Neural progenitor cell (in vitro differentiated cells): ENCODE measurements at regions not wholly inside any gene's neighbourhood (a gene's known extent, or its start where the extent isn't known, plus 50 kb on each side); places are given as distances from the start of the nearest gene placed in this dataset.
A peak's percentile ranks its signal among the peaks of the same experiment; 100 is the strongest.

Experiments used
- DNase-seq: peaks from one replicate; pipeline ENCODE4 v3.0.0-alpha.2; 2016; ENCODE audit warnings: low spot score
- H2AFZ ChIP-seq: fragments of 200-600 bp; sonication (generic); replicated peaks from 2 replicates; pipeline ENCODE4 v1.6.1; 2016; ENCODE audit warnings: antibody characterized with exemption
- H3F3A ChIP-seq: fragments of 200-600 bp; sonication (generic); 2 replicates; pipeline ENCODE4 v1.6.1; 2016; ENCODE audit warnings: antibody characterized with exemption, low read depth
- H3K27ac ChIP-seq: fragments of 200-600 bp; sonication (generic); 2 replicates; pipeline ENCODE4 v1.5.1; 2016; ENCODE audit warnings: mild to moderate bottlenecking
- H3K27me3 ChIP-seq: fragments of 200-600 bp; sonication (generic); 2 replicates; pipeline ENCODE4 v1.6.1; 2016; ENCODE audit warnings: mild to moderate bottlenecking, moderate library complexity
- H3K36me3 ChIP-seq: fragments of 200-600 bp; sonication (generic); 2 replicates; pipeline ENCODE4 v1.5.1; 2016
- H3K4me1 ChIP-seq: fragments of 200-600 bp; sonication (generic); 2 replicates; pipeline ENCODE4 v1.6.1; 2016; ENCODE audit warnings: mixed run types
- H3K4me2 ChIP-seq: fragments of 200-600 bp; sonication (generic); 2 replicates; pipeline ENCODE4 v1.6.1; 2016
- H3K4me3 ChIP-seq: fragments of 200-600 bp; sonication (generic); 2 replicates; pipeline ENCODE4 v1.5.1; 2016
- H3K79me2 ChIP-seq: fragments of 200-600 bp; sonication (generic); 2 replicates; pipeline ENCODE4 v1.6.1; 2016; ENCODE audit warnings: low read depth
- H3K9ac ChIP-seq: fragments of 200-600 bp; sonication (generic); 2 replicates; pipeline ENCODE4 v1.6.1; 2016
- H3K9me3 ChIP-seq: fragments of 200-600 bp; sonication (generic); 2 replicates; pipeline ENCODE4 v1.5.1; 2016; ENCODE audit warnings: low read depth
- H4K20me1 ChIP-seq: fragments of 200-600 bp; sonication (generic); 2 replicates; pipeline ENCODE4 v1.6.1; 2016; ENCODE audit warnings: low read depth
- H3K27ac Mint-ChIP-seq: 3 replicates; pipeline ENCODE4 v1.8.0; 2021; ENCODE audit warnings: mixed read lengths
- H3K27me3 Mint-ChIP-seq: 2 replicates; pipeline ENCODE4 v1.8.0; 2022; ENCODE audit warnings: low read depth, mild to moderate bottlenecking, inconsistent platforms, moderate library complexity, mixed read lengths; ENCODE audit not compliant: insufficient read depth
- H3K36me3 Mint-ChIP-seq: 3 replicates; pipeline ENCODE4 v1.8.0; 2021; ENCODE audit warnings: mixed read lengths
- H3K4me1 Mint-ChIP-seq: 3 replicates; pipeline ENCODE4 v1.8.0; 2021; ENCODE audit warnings: mixed read lengths
- H3K4me3 Mint-ChIP-seq: 3 replicates; pipeline ENCODE4 v1.8.0; 2021; ENCODE audit warnings: mild to moderate bottlenecking, moderate library complexity, mixed read lengths
- H3K9me3 Mint-ChIP-seq: 3 replicates; pipeline ENCODE4 v1.8.0; 2020; ENCODE audit warnings: mixed read lengths
- EZH2 ChIP-seq: fragments of 200-600 bp; sonication (generic); IDR thresholded peaks from 2 replicates; pipeline ENCODE4 v1.6.1; 2017; ENCODE audit warnings: antibody characterized with exemption, mild to moderate bottlenecking, moderate library complexity
- EZH2phosphoT487 ChIP-seq: fragments of 200-600 bp; sonication (generic); IDR thresholded peaks from 2 replicates; pipeline ENCODE4 v1.6.1; 2017; ENCODE audit warnings: antibody characterized with exemption
- TF ChIP-seq, protein P1 (sequence below): fragments of 200-600 bp; sonication (generic); IDR thresholded peaks from 2 replicates; pipeline ENCODE4 v1.5.1; 2017; ENCODE audit warnings: antibody characterized with exemption, mild to moderate bottlenecking

DNA sequence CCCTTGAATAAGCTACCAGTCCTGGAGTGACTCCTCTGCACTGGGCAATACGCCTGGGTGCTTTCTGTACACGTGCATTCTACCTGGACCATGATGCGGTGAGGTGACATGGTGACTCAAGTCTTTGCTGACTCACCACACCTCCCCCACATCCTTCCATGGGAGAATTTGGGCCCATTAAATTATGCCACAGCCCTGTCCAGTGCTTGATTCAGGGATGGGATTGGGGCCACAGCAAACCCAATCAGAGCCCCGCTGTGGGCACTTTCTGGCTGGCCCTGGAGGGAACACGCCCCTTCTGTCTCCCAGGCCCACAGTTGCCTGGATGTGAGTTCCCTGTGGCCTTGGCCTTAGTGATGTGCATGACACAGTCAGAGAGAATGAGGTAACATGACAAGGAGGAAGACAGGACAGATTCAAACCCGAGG, 86.9 kb downstream of the LRRC30 start:
- Histone ChIP-seq H3K27ac (no peak overlapping the region), H3K4me2 (no peak overlapping the region), H3F3A (peaks cover 4% of the 10 kb centered on the region), H3K9me3 (no peaks in the 10 kb centered on the region), H3K4me3 (no peak overlapping the region), H3K27me3 (no peaks in the 10 kb centered on the region), H2AFZ (no peak overlapping the region), H3K36me3 (no peaks in the 10 kb centered on the region), H4K20me1 (no peaks in the 10 kb centered on the region), H3K4me1 (peaks cover 19% of the 10 kb centered on the region), H3K79me2 (no peaks in the 10 kb centered on the region), H3K9ac (no peak overlapping the region)
- H3K27ac Mint-ChIP-seq, result no peak overlapping the region
- peaks cover 4% of the 10 kb centered on the region for H3K9me3 Mint-ChIP-seq
- DNase-seq, result no peak
- H3K27me3 Mint-ChIP-seq, result peaks cover 6% of the 10 kb centered on the region
- no peaks in the 10 kb centered on the region for H3K36me3 Mint-ChIP-seq
- H3K4me3 Mint-ChIP-seq, result no peak overlapping the region
- TF ChIP-seq EZH2 (no peak), EZH2phosphoT487 (no peak)
- TF ChIP-seq, protein P1, sequence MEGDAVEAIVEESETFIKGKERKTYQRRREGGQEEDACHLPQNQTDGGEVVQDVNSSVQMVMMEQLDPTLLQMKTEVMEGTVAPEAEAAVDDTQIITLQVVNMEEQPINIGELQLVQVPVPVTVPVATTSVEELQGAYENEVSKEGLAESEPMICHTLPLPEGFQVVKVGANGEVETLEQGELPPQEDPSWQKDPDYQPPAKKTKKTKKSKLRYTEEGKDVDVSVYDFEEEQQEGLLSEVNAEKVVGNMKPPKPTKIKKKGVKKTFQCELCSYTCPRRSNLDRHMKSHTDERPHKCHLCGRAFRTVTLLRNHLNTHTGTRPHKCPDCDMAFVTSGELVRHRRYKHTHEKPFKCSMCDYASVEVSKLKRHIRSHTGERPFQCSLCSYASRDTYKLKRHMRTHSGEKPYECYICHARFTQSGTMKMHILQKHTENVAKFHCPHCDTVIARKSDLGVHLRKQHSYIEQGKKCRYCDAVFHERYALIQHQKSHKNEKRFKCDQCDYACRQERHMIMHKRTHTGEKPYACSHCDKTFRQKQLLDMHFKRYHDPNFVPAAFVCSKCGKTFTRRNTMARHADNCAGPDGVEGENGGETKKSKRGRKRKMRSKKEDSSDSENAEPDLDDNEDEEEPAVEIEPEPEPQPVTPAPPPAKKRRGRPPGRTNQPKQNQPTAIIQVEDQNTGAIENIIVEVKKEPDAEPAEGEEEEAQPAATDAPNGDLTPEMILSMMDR, result no peak
- H3K4me1 Mint-ChIP-seq, result peaks cover 21% of the 10 kb centered on the region

DNA sequence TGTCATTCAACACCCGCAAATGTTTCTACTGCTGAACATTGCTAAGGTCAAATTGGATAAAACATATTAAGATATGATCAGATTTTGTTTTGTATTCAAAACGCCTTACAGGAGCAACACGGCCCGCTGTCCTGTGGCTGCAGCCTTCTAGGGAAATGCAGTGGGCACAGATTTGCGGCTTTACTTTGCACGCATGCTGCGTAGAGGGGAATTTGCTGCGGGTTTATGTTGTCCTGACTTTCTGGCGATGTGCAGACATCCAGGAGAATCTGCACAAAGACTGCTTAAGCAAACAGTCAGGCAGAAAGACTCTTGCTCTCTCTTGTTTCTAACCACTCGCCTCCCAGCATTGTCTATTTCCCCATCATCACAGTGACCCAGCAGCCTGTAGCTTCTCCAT, 88.3 kb downstream of the LRRC30 start:
- Histone ChIP-seq H3K36me3 (no peaks in the 10 kb centered on the region), H3F3A (peaks cover 14% of the 10 kb centered on the region), H3K27me3 (no peaks in the 10 kb centered on the region), H3K4me1 (peaks cover 31% of the 10 kb centered on the region), H4K20me1 (no peaks in the 10 kb centered on the region), H3K4me3 (no peak overlapping the region), H3K79me2 (no peaks in the 10 kb centered on the region), H3K4me2 (no peak overlapping the region), H3K27ac (no peak overlapping the region), H3K9ac (no peak overlapping the region), H3K9me3 (no peaks in the 10 kb centered on the region), H2AFZ (peak overlapping the region; percentile 76)
- TF ChIP-seq EZH2, result no peak
- TF ChIP-seq EZH2phosphoT487, result no peak
- TF ChIP-seq, protein P1, result no peak
- H3K36me3 Mint-ChIP-seq, result no peaks in the 10 kb centered on the region
- peaks cover 7% of the 10 kb centered on the region for H3K27me3 Mint-ChIP-seq
- H3K4me1 Mint-ChIP-seq, result peaks cover 33% of the 10 kb centered on the region
- peak overlapping the region; percentile 16 for H3K27ac Mint-ChIP-seq
- no peak overlapping the region for H3K4me3 Mint-ChIP-seq
- no peak for DNase-seq
- no peaks in the 10 kb centered on the region for H3K9me3 Mint-ChIP-seq

DNA sequence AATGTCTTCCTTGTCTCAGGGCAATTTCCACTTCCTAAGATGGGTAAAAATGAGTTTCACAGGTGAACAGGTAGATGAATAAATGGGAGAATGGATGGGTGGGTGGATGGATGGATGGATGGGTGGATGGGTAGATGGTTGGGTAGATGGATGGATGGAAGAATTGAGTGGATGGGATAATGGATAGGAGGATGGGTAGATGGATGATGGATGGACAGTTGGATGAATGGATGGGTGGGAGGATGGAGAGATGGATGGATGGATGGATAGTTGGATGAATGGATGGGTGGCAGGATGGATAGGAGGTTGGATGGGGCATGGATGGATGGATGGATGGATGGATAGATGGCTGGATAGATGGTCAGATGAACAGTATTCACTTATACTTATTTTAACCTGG, 90.9 kb downstream of the LRRC30 start:
- no peak for DNase-seq
- no peaks in the 10 kb centered on the region for H3K9me3 Mint-ChIP-seq
- Histone ChIP-seq H3K9me3 (no peaks in the 10 kb centered on the region), H2AFZ (no peak overlapping the region), H4K20me1 (no peaks in the 10 kb centered on the region), H3K36me3 (no peaks in the 10 kb centered on the region), H3K4me1 (peaks cover 43% of the 10 kb centered on the region), H3K79me2 (no peaks in the 10 kb centered on the region), H3K27ac (no peak overlapping the region), H3K27me3 (no peaks in the 10 kb centered on the region), H3K9ac (no peak overlapping the region), H3F3A (peaks cover 14% of the 10 kb centered on the region), H3K4me2 (no peak overlapping the region), H3K4me3 (no peak overlapping the region)
- peaks cover 12% of the 10 kb centered on the region for H3K27me3 Mint-ChIP-seq
- H3K4me3 Mint-ChIP-seq, result no peak overlapping the region
- no peak overlapping the region for H3K27ac Mint-ChIP-seq
- peaks cover 47% of the 10 kb centered on the region for H3K4me1 Mint-ChIP-seq
- TF ChIP-seq, protein P1, result no peak
- no peak for TF ChIP-seq EZH2phosphoT487
- TF ChIP-seq EZH2, result no peak
- H3K36me3 Mint-ChIP-seq, result no peaks in the 10 kb centered on the region
